CD4-positive, alpha-beta T cell treated with Interleukin-15 for 4 hours (primary cell): ENCODE measurements at regions not wholly inside any gene's neighbourhood (a gene's known extent, or its start where the extent isn't known, plus 50 kb on each side); places are given as distances from the start of the nearest gene placed in this dataset.

Experiments used
- DNase-seq: peaks from one replicate; pipeline ENCODE4 v3.0.0-alpha.2; 2020; ENCODE audit warnings: low spot score

- no peak for DNase-seq
Measured at GRCh38 chr4:71283642-71284257, 55.1 kb upstream of the SLC4A4 start.

- no peak for DNase-seq
Measured at GRCh38 chr4:71287305-71287704, 51.5 kb upstream of the SLC4A4 start.

- no peak for DNase-seq
Measured at GRCh38 chr4:71288875-71289274, 49.9 kb upstream of the SLC4A4 start.
